ENCODE measurements at regions not wholly inside any gene's neighbourhood (a gene's known extent, or its start where the extent isn't known, plus 50 kb on each side); places are given as distances from the start of the nearest gene placed in this dataset.

GRCh38 chr10:117865945-117866344 lies 180.8 kb downstream of the RAB11FIP2 start:
- no peak for TF ChIP-seq POLR2AphosphoS5 (IDR thresholded peaks at IDR 0.05; ENCODE audit: low read depth, low read length)
- TF ChIP-seq POLR2A (IDR thresholded peaks at IDR 0.05; ENCODE audit: low read depth, low read length), result no peak
- no peak for TF ChIP-seq TAF1 (IDR thresholded peaks at IDR 0.05; ENCODE audit: borderline replicate concordance, low read depth, low read length)
- no peak for DNase-seq (ENCODE audit: insufficient read length)
- no peak for FAIRE-seq

- DNase-seq (ENCODE audit: insufficient read length) (no peak), FAIRE-seq (no peak)
- TF ChIP-seq POLR2A (IDR thresholded peaks at IDR 0.05; ENCODE audit: low read depth, low read length), result no peak
- no peak for TF ChIP-seq TAF1 (IDR thresholded peaks at IDR 0.05; ENCODE audit: borderline replicate concordance, low read depth, low read length)
- TF ChIP-seq POLR2AphosphoS5 (IDR thresholded peaks at IDR 0.05; ENCODE audit: low read depth, low read length), result no peak
Observed at GRCh38 chr10:117868151-117868550, 178.6 kb downstream of the RAB11FIP2 start.

- no peak for TF ChIP-seq POLR2AphosphoS5 (IDR thresholded peaks at IDR 0.05; ENCODE audit: low read depth, low read length)
- TF ChIP-seq POLR2A (IDR thresholded peaks at IDR 0.05; ENCODE audit: low read depth, low read length), result no peak
- no peak for TF ChIP-seq TAF1 (IDR thresholded peaks at IDR 0.05; ENCODE audit: borderline replicate concordance, low read depth, low read length)
- DNase-seq (ENCODE audit: insufficient read length), result no peak
- FAIRE-seq, result no peak
Observed at GRCh38 chr10:117875793-117876192, 170.9 kb downstream of the RAB11FIP2 start.

GRCh38 chr10:117876210-117876609 lies 170.5 kb downstream of the RAB11FIP2 start:
- TF ChIP-seq POLR2AphosphoS5 (IDR thresholded peaks at IDR 0.05; ENCODE audit: low read depth, low read length) (no peak), TAF1 (IDR thresholded peaks at IDR 0.05; ENCODE audit: borderline replicate concordance, low read depth, low read length) (no peak), POLR2A (IDR thresholded peaks at IDR 0.05; ENCODE audit: low read depth, low read length) (no peak)
- FAIRE-seq (no peak), DNase-seq (ENCODE audit: insufficient read length) (no peak)

- FAIRE-seq (no peak), DNase-seq (ENCODE audit: insufficient read length) (no peak)
- no peak for TF ChIP-seq POLR2AphosphoS5 (IDR thresholded peaks at IDR 0.05; ENCODE audit: low read depth, low read length)
- TF ChIP-seq TAF1 (IDR thresholded peaks at IDR 0.05; ENCODE audit: borderline replicate concordance, low read depth, low read length), result no peak
- no peak for TF ChIP-seq POLR2A (IDR thresholded peaks at IDR 0.05; ENCODE audit: low read depth, low read length)
Observed at GRCh38 chr10:117878626-117879025, 168.1 kb downstream of the RAB11FIP2 start.

- FAIRE-seq (no peak), DNase-seq (ENCODE audit: insufficient read length) (no peak)
- TF ChIP-seq POLR2AphosphoS5 (IDR thresholded peaks at IDR 0.05; ENCODE audit: low read depth, low read length), result no peak
- no peak for TF ChIP-seq POLR2A (IDR thresholded peaks at IDR 0.05; ENCODE audit: low read depth, low read length)
- TF ChIP-seq TAF1 (IDR thresholded peaks at IDR 0.05; ENCODE audit: borderline replicate concordance, low read depth, low read length), result no peak
Observed at GRCh38 chr10:117884093-117884492, 162.6 kb downstream of the RAB11FIP2 start.

- TF ChIP-seq POLR2AphosphoS5 (IDR thresholded peaks at IDR 0.05; ENCODE audit: low read depth, low read length), result no peak
- TF ChIP-seq TAF1 (IDR thresholded peaks at IDR 0.05; ENCODE audit: borderline replicate concordance, low read depth, low read length), result no peak
- TF ChIP-seq POLR2A (IDR thresholded peaks at IDR 0.05; ENCODE audit: low read depth, low read length), result no peak
- FAIRE-seq, result no peak
- DNase-seq (ENCODE audit: insufficient read length), result no peak
Observed at GRCh38 chr10:117884592-117884991, 162.1 kb downstream of the RAB11FIP2 start.

GRCh38 chr10:117885206-117885829 lies 161.4 kb downstream of the RAB11FIP2 start:
- FAIRE-seq, result no peak
- DNase-seq (ENCODE audit: insufficient read length), result no peak
- TF ChIP-seq POLR2AphosphoS5 (IDR thresholded peaks at IDR 0.05; ENCODE audit: low read depth, low read length) (no peak), TAF1 (IDR thresholded peaks at IDR 0.05; ENCODE audit: borderline replicate concordance, low read depth, low read length) (no peak), POLR2A (IDR thresholded peaks at IDR 0.05; ENCODE audit: low read depth, low read length) (no peak)

GRCh38 chr10:117886766-117887165 lies 160.0 kb downstream of the RAB11FIP2 start:
- TF ChIP-seq POLR2AphosphoS5 (IDR thresholded peaks at IDR 0.05; ENCODE audit: low read depth, low read length), result no peak
- no peak for TF ChIP-seq TAF1 (IDR thresholded peaks at IDR 0.05; ENCODE audit: borderline replicate concordance, low read depth, low read length)
- TF ChIP-seq POLR2A (IDR thresholded peaks at IDR 0.05; ENCODE audit: low read depth, low read length), result no peak
- FAIRE-seq (no peak), DNase-seq (ENCODE audit: insufficient read length) (no peak)

- TF ChIP-seq TAF1 (IDR thresholded peaks at IDR 0.05; ENCODE audit: borderline replicate concordance, low read depth, low read length) (no peak), POLR2A (IDR thresholded peaks at IDR 0.05; ENCODE audit: low read depth, low read length) (no peak)
- FAIRE-seq (no peak), DNase-seq (ENCODE audit: insufficient read length) (no peak)
Observed at GRCh38 chr10:117889664-117890063, 157.1 kb downstream of the RAB11FIP2 start.

- no peak for DNase-seq (ENCODE audit: insufficient read length)
Observed at GRCh38 chr10:117892681-117893220, 154.0 kb downstream of the RAB11FIP2 start.

GRCh38 chr10:117894339-117894738 lies 152.4 kb downstream of the RAB11FIP2 start:
- FAIRE-seq (no peak), DNase-seq (ENCODE audit: insufficient read length) (no peak)
- TF ChIP-seq TAF1 (IDR thresholded peaks at IDR 0.05; ENCODE audit: borderline replicate concordance, low read depth, low read length) (no peak), POLR2A (IDR thresholded peaks at IDR 0.05; ENCODE audit: low read depth, low read length) (no peak), POLR2AphosphoS5 (IDR thresholded peaks at IDR 0.05; ENCODE audit: low read depth, low read length) (no peak)

More at GRCh38 chr10:117892681-117893220, 154.0 kb downstream of the RAB11FIP2 start:
- no peak for TF ChIP-seq POLR2A (IDR thresholded peaks at IDR 0.05; ENCODE audit: low read depth, low read length)
- TF ChIP-seq TAF1 (IDR thresholded peaks at IDR 0.05; ENCODE audit: borderline replicate concordance, low read depth, low read length), result no peak
- TF ChIP-seq POLR2AphosphoS5 (IDR thresholded peaks at IDR 0.05; ENCODE audit: low read depth, low read length), result no peak
- FAIRE-seq, result no peak
